PC-9 (cell line): ENCODE measurements at regions not wholly inside any gene's neighbourhood (a gene's known extent, or its start where the extent isn't known, plus 50 kb on each side); places are given as distances from the start of the nearest gene placed in this dataset.

Experiments
- BruUV-seq: library from RNA; stranded (reverse); fragments of 400-500 nt; replicated peaks from 2 replicates; lab custom pipeline; 2021; lab: Mats Ljungman, UMichigan
- CTCF ChIA-PET: fragments of 300-600 bp; sonication (Branson Sonifier 250); formaldehyde crosslinking; loops from one replicate; lab custom pipeline; 2022; ENCODE audit warnings: antibody characterized with exemption; lab: Charles Lee
- POLR2A ChIA-PET: fragments of 300-600 bp; sonication (Branson Sonifier 250); formaldehyde crosslinking; loops from one replicate; lab custom pipeline; 2022; ENCODE audit warnings: antibody characterized with exemption; ENCODE audit not compliant: unreplicated experiment; lab: Charles Lee
- DNase-seq, 2 experiments: peaks; one replicate each; pipeline versions ENCODE4 v3.0.0 to v3.0.0-alpha.2; 2015 to 2022; ENCODE audit warnings: mixed read lengths in 1 of 2
- H2AFZ ChIP-seq: fragments of 200-600 bp; sonication (generic); 2 replicates; pipeline ENCODE4 v1.8.1; 2017; ENCODE audit warnings: antibody characterized with exemption
- H3F3A ChIP-seq: fragments of 200-600 bp; sonication (generic); 2 replicates; pipeline ENCODE4 v1.8.1; 2017; ENCODE audit warnings: antibody characterized with exemption, mild to moderate bottlenecking, low read depth; ENCODE audit not compliant: insufficient read depth
- H3K27ac ChIP-seq: fragments of 200-600 bp; sonication (generic); 2 replicates; pipeline ENCODE4 v1.6.1; 2016; ENCODE audit warnings: mixed run types
- H3K27me3 ChIP-seq: fragments of 200-600 bp; sonication (generic); 2 replicates; pipeline ENCODE4 v1.6.1; 2016; ENCODE audit warnings: low read depth, mixed run types; ENCODE audit not compliant: insufficient read depth
- H3K36me3 ChIP-seq: fragments of 200-600 bp; sonication (generic); 2 replicates; pipeline ENCODE4 v1.6.1; 2016; ENCODE audit warnings: low read depth, mixed run types
- H3K4me1 ChIP-seq: fragments of 200-600 bp; sonication (generic); replicated peaks from 2 replicates; pipeline ENCODE4 v1.6.1; 2016; ENCODE audit warnings: mixed run types; ENCODE audit not compliant: insufficient read depth
- H3K4me2 ChIP-seq: fragments of 200-600 bp; sonication (generic); 2 replicates; pipeline ENCODE4 v1.6.1; 2017; ENCODE audit warnings: mixed run types
- H3K4me3 ChIP-seq: fragments of 200-600 bp; sonication (generic); 2 replicates; pipeline ENCODE4 v1.6.1; 2016; ENCODE audit warnings: mixed run types
- H3K79me2 ChIP-seq: fragments of 200-600 bp; sonication (generic); 2 replicates; pipeline ENCODE4 v1.6.1; 2017; ENCODE audit warnings: low read depth, mixed run types
- H3K9me2 ChIP-seq: fragments of 200-600 bp; sonication (generic); 2 replicates; pipeline ENCODE4 v1.8.1; 2017; ENCODE audit warnings: mild to moderate bottlenecking; ENCODE audit not compliant: insufficient read depth
- H3K9me3 ChIP-seq: fragments of 200-600 bp; sonication (generic); 2 replicates; pipeline ENCODE4 v1.8.1; 2016; ENCODE audit warnings: low read depth; ENCODE audit not compliant: insufficient read depth
- H4K20me1 ChIP-seq: fragments of 200-600 bp; sonication (generic); 2 replicates; pipeline ENCODE4 v1.8.1; 2017; ENCODE audit not compliant: insufficient read depth
- EZH2 ChIP-seq: fragments of 200-600 bp; sonication (generic); IDR thresholded peaks from 2 replicates; pipeline ENCODE4 v1.8.0; 2017; ENCODE audit warnings: antibody characterized with exemption, low read depth
- intact Hi-C: fragments of 100-400 bp; cut with micrococcal nuclease; formaldehyde crosslinking; loops from one replicate; pipeline ENCODE4 v1.10.0; 2022; ENCODE audit not compliant: unreplicated experiment
- TF ChIP-seq, protein P1 (sequence below): fragments of 200-600 bp; sonication (generic); conservative IDR thresholded peaks from 2 replicates; pipeline ENCODE4 v1.6.1; 2017; ENCODE audit warnings: mixed run types, antibody characterized with exemption, mild to moderate bottlenecking, moderate library complexity

GRCh38 chr3:159734681-159735080 is 254.0 kb upstream of the IL12A start:
- POLR2A ChIA-PET: interaction anchor here (0.7 kb wide), 1 partner anchor 130 kb away, joined by 9 read pairs; no protein-coding TSS in a partner anchor

DNA sequence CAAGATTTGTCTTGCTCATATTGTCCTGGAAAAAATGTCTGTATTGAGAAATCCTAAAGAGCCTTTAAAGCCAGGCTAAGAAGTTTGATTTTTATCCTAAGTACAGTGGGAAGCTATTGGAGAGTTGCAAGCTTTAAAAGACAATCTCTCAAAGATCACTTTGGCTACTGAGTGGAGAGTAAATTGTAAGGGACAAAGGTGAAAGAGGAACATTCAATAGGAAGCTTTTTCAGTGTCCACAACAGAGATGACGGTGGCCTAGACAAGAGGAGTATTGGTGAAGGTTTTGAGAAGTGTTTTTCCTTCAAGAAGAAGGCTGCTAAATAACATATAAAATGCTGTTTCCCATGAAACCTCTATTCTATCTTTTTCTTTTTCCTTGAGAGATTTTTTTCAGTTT is 249.5 kb upstream of the IL12A start:
- Histone ChIP-seq H3K9me2 (no peaks in the 10 kb centered on the region), H3K79me2 (no peaks in the 10 kb centered on the region), H3F3A (no peaks in the 10 kb centered on the region; the same call in 1 of the 2 replicates), H3K36me3 (no peaks in the 10 kb centered on the region), H3K4me3 (no peak overlapping the region), H3K4me1 (no peaks in the 10 kb centered on the region), H3K27me3 (no peaks in the 10 kb centered on the region), H3K4me2 (no peak overlapping the region), H3K27ac (no peak overlapping the region), H4K20me1 (no peaks in the 10 kb centered on the region), H2AFZ (no peak overlapping the region), H3K9me3 (no peaks in the 10 kb centered on the region)
- POLR2A ChIA-PET: no interaction called here
- intact Hi-C loops: no loop called here
- no peak for DNase-seq
- no TSS peak for BruUV-seq
- TF ChIP-seq, protein P1, sequence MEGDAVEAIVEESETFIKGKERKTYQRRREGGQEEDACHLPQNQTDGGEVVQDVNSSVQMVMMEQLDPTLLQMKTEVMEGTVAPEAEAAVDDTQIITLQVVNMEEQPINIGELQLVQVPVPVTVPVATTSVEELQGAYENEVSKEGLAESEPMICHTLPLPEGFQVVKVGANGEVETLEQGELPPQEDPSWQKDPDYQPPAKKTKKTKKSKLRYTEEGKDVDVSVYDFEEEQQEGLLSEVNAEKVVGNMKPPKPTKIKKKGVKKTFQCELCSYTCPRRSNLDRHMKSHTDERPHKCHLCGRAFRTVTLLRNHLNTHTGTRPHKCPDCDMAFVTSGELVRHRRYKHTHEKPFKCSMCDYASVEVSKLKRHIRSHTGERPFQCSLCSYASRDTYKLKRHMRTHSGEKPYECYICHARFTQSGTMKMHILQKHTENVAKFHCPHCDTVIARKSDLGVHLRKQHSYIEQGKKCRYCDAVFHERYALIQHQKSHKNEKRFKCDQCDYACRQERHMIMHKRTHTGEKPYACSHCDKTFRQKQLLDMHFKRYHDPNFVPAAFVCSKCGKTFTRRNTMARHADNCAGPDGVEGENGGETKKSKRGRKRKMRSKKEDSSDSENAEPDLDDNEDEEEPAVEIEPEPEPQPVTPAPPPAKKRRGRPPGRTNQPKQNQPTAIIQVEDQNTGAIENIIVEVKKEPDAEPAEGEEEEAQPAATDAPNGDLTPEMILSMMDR: no peak
- TF ChIP-seq EZH2: no peak
- CTCF ChIA-PET: interaction anchor here (1.0 kb wide), 1 partner anchor 10 kb away, joined by 4 read pairs; no protein-coding TSS in a partner anchor

More at GRCh38 chr3:159734681-159735080, 254.0 kb upstream of the IL12A start:
- TF ChIP-seq, protein P1: no peak
- TF ChIP-seq EZH2: no peak
- BruUV-seq: no TSS peak
- Histone ChIP-seq H3K36me3 (no peaks in the 10 kb centered on the region), H3K27ac (no peak overlapping the region), H3K4me2 (no peak overlapping the region), H3K9me2 (no peaks in the 10 kb centered on the region), H3K9me3 (no peaks in the 10 kb centered on the region), H4K20me1 (no peaks in the 10 kb centered on the region), H3K4me3 (no peak overlapping the region), H3K27me3 (no peaks in the 10 kb centered on the region), H3F3A (peaks cover 28% of the 10 kb centered on the region), H2AFZ (no peak overlapping the region), H3K79me2 (no peaks in the 10 kb centered on the region), H3K4me1 (peaks cover 23% of the 10 kb centered on the region)
- intact Hi-C loops: no loop called here
- CTCF ChIA-PET: interaction anchor here (0.6 kb wide), 2 partner anchors 32 to 279 kb away, joined by 7 to 8 read pairs; no protein-coding TSS in a partner anchor
- DNase-seq: no peak

GRCh38 chr3:159739969-159740368 is 248.7 kb upstream of the IL12A start:
- ChIA-PET POLR2A (interaction anchor here (0.7 kb wide), 1 partner anchor 44 kb away, joined by 13 read pairs; no protein-coding TSS in a partner anchor), CTCF (interaction anchor here (1.0 kb wide), 1 partner anchor 9 kb away, joined by 4 read pairs; no protein-coding TSS in a partner anchor)
- intact Hi-C loops: no loop called here
- Histone ChIP-seq H3K79me2 (no peaks in the 10 kb centered on the region), H2AFZ (no peak overlapping the region), H3K9me3 (no peaks in the 10 kb centered on the region), H3F3A (no peaks in the 10 kb centered on the region; the same call in 1 of the 2 replicates), H3K27me3 (no peaks in the 10 kb centered on the region), H3K9me2 (no peaks in the 10 kb centered on the region), H3K4me1 (no peaks in the 10 kb centered on the region), H3K36me3 (no peaks in the 10 kb centered on the region), H3K27ac (no peak overlapping the region), H4K20me1 (no peaks in the 10 kb centered on the region), H3K4me3 (no peak overlapping the region), H3K4me2 (no peak overlapping the region)
- no peak for DNase-seq
- TF ChIP-seq, protein P1: no peak
- no peak for TF ChIP-seq EZH2
- BruUV-seq: no TSS peak
